GM21381 (cell line): ENCODE measurements at regions not wholly inside any gene's neighbourhood (a gene's known extent, or its start where the extent isn't known, plus 50 kb on each side); places are given as distances from the start of the nearest gene placed in this dataset.

Source experiments
- ATAC-seq: cut with Tn5 transposase; IDR thresholded peaks from one replicate; pipeline ENCODE4 v1.9.1; 2021; ENCODE audit warnings: mild to moderate bottlenecking, moderate library complexity; ENCODE audit not compliant: unreplicated experiment

DNA sequence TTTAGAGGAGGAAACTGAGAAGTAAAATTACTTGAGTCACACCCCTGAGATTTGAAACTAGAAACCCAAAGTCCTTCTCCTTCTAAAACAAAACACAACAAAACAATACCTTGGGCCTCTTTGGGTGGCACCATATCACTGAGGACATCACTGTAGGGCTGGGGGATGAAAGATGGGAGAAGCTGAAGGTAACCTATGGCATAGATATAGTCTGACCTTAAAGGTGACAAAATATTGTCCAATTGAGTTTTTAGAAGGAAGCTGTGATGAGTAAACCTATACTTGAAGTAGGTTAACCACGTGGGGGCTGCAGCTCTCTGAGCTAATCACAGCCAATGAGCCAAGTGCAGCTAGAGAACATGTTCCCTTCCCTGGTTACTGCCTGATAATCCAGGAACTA lies 167.4 kb upstream of the CD180 start:
- no peak for ATAC-seq

DNA sequence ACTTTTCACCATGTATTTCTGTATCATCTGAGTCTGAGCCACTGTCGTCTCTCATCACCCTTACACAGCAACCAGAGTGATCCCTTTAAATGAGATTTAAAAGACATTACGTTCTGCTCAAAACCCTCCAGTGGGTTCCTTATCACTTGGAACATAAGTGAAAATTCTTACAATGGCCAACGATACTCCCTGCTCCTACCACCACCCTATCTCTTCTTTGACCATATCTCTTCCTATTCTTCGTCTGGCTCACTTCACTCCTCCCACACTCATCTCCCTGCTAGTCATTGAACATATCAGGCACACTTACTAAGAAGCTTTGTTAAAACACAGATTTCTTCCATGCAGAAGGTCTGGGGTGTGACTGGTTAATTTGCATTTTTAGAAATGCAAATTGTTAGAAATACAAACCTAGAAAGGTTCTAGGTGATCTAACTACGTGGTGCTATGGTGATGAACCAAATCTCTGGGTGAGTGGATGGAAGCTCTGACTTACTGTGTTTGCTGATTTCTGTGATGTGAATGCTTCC lies 166.6 kb upstream of the CD180 start:
- no peak for ATAC-seq

DNA sequence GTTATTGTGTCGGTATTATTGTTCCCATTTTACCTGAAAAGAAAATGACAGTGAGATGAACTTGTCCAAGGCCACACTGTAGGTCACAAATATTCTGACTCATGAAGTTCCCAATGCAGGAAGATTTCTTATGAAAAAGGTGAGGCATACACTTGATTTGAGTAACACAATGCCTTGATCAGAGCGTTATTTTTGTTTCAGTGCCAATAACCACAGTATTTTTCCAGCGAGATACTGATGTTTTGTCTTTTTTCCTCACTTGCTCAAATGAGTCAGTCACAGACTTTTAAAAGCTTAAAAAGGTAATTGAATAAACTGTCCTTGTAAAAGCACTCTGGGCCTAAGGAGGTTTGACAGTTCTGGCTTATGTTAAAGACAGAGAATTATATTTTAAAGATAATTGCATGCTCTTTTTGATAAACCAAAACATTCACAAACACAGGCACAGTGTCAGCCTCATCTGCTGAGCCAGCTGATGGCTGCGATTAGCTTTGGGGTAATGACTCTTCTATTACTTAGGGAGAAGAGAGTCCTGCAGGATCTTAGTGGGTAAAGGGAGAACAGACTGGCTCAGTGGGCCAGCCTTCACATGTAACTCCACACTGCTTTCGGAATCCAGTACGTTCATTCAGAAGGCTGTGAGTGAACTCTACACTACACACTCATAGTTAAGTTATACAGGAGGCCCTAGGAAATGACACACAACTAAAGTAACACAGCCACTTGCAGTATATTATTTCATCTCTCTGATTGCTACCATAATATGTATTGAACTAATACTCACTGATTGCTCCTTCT lies 165.5 kb upstream of the CD180 start:
- no peak for ATAC-seq

DNA sequence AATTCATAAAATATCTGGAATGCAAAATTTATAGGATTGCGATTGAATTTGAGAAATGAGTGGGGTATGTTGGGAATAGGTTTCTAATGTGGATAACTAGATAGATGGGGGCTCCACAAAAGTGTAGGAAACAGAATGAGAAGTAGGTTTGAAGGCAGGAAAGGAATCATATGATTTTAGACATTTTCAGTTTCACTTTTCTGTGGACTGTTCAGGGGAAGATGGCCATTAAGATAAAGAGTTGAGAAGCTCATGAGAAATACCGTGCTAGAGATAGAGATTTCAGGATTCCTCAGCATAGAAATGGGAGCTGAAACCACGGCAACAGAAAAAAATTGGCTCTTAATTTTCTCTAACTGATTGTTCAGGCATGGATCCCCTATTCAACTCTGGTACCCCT lies 163.4 kb upstream of the CD180 start:
- ATAC-seq = no peak

DNA sequence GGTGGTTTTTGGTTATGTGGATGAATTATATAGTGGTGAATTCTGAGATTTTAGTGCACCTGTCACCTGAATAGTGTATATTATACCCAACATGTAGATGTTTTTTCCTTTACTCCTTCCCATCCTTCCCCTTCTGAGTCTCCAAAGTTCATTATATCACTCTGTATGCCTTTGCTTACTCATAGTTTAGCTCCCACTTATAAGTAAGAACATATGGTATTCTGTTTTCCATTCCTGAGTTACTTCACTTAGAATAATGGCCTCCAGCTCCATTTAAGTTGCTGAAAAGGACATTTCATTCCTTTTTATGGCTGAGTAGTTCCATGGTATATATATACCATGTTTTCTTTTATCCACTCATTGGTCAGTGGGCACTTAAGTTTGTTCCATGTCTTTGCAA lies 161.6 kb upstream of the CD180 start:
- ATAC-seq = no peak

DNA sequence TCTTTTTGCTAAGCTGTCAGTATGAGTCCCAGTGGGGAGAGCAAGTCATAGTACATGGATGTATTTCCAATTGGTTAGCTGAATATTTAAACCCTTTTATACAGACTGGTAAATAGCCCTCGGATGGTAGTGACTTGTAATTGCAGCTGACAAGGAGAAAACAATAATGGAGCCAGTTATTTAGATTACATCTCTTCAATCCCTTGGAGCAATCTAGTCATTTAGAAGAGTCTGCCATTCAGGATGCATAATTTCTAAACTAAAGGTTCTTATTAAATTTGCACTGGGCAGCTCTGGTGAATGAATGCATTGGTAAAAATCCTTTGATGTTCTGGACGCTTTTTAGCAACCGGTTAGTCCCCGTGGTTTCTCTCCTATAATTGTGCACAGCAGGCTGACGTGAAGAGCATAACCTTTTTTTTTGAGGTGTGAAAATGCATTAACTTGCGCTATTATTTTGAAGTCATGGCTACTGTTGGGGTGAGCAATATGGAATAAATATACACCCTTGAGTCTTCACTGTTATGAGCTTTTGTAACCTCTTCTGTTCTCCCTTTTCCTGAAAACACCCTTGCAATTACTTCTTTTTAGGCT lies 158.6 kb upstream of the CD180 start:
- ATAC-seq = no peak

DNA sequence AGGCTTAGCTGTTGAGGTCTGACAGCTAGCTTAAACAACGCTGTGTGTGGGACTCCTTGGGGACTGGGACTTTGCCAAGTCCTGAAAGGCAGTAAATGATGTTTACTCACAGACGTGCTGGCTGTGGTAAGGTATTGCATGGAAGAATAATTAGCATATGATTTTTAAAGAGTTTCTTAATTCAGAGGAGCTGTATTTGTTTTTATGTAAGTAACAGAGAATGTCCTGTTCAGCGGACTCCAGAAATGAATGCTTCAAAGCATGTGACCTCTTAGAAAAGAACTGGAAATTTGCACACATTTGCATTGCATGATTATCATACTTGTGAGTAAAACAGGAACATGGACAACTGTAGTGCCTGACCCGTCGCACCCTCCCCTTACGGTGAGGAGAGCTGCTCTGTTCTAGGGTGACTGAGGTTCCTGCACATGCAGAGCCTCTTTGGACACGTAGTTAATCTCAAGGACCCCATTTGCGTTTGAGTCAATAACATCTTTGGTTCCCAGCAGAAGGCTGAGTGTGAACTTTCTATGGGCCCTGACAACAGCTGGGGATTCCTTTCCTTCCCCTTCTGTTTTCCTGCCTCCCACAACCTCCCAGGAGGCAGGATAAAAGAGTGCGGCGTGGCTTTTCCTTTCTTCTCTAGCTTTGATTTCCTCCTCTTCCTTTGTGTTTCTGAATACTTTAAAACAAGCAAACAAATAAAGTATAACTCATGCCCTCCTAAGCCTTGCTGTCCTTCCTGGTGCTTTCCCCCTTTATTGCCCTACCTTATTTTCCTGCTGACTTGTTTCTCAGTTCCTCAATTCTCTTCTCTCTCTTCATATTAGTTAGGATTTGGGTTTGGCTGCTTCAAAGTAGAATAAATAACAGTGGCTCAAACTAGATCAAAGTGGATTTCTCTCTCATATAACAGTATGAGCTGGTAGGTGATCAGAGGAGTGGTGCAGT lies 157.2 kb upstream of the CD180 start:
- no peak for ATAC-seq

DNA sequence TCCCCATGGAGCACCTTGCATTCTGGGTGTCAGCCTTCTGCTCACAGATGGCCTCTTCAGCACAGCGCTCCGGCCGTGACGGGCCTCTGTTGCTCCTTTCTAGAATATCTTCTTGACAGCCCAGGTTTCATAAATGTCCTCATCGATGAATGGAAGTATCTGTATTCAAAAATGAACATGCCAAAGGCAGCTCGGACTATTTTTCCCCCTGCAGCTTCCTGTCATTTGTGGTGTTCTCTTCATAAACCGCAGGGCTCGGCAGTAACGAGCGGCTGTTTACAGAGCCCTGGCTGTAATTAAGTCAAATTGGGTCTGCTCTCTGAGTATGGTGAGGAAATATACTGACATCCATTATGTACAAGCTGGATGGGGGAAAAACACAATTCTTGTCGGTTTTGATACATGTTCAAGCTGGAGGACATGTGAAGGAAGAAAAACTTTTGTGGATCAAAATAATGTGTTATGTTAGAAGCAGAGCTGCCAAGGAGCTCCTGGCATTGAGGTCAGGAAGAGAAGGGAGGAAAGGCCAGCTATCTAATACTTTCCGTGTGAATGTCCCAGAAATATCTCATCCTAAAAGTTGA lies 154.1 kb upstream of the CD180 start:
- no peak for ATAC-seq

DNA sequence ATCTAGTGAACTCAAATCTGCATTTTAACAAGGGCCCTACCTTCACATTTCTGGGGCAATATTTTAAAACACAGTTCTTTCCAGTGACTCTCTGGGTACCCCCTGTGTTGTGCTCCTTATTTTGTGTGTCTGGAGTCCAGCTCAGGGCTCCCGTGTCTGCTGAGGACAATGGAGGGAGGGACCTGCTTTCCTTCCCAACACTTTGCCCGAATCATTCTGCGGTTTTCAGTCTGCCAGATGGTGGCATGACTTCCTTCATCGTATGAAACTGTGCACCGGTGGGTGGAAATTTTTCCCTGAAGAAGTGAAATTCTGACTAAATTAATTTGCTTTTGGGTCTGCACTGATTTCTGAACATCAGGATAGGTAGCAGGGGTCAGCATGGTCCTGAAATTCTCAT lies 153.6 kb upstream of the CD180 start:
- no peak for ATAC-seq

DNA sequence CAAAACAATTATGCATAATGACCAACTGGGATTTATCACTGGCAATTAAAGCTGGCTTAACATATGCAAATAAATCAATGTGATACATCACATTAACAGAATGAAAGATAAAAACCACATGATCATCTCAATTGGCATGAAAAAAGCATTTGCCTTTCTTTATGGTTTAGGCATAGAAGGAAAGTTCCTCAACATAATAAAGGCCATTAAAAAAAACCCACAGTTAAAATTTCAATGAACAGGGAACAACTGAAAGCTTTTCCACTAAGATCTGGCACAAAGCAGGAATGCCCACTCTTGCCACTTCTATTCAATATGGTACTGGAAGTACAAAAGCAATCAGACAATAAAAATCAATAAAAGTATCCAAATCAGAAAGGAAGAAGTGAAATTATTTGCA lies 151.2 kb upstream of the CD180 start:
- ATAC-seq = no peak

DNA sequence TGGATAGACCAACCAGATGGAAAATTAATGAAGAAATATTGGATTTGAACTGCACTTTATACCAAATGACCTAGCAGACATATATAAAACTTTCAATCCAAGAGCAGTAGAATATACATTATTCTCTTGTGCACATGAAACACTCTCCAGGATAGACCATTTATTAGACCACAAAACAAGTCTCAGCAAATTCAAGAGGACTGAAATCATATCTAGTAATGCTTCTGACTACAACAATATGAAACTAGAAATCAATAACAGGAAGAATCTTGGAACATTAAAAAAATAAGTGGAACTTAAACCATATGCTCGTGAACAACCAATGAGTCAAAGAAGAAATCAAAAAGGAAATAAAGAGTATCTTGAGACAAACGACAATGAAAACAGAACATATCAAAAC lies 150.0 kb upstream of the CD180 start:
- ATAC-seq = no peak

DNA sequence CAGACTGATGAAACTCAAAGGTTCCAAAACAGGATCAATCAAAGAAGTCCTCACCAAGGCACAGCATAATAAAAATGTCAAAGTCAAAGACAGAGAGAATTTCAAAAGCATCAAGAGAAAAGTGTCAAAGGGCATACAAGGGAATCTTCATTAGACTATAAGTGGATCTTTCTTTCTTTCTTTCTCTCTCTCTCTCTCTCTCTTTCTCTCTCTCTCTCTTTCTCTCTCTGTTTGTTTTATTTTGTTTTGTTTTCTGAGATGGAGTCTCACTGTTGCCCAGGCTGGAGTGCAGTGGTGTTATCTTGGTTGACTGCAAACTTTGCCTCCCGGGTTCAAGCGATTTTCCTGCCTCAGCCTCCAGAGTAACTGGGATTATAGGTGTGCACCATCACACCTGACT lies 148.3 kb upstream of the CD180 start:
- ATAC-seq = no peak

DNA sequence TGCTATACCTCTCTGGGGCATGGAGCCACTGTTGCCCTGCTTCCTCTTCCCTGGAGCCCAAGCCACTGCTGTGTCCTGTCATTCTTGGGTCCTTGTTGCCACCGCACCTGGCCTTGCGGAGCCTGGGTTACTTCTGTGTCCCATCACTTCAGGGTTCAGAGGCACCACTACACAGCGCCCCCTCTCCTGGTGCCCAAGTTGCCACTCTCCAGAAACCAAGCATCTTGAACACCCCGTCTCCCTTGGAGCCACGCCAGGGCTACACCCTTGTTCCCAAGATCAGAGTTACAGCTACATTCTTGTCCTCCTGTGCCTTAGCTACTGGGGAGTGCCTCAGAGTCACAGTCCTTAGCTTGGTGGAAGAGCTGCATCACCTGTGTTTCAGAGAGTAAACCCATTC lies 147.2 kb upstream of the CD180 start:
- no peak for ATAC-seq

DNA sequence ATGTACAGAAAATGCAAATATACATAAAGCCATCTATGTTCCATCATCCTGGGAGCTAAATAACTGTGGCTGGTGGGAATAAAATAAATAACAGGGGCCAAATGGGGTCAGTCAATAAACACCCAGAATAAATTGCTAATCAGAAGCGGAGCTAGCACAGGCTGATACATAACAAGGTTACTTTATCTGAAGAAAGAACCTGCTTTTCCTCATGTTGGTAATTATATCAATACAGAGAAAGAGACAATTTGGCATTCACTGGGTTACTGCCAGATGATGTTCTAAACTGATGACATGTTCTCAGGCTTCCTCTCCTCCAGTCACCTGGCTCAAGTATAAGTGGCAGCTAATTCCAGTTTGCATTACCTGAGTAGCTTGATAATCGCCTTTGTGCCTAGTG lies 144.9 kb upstream of the CD180 start:
- ATAC-seq = no peak

DNA sequence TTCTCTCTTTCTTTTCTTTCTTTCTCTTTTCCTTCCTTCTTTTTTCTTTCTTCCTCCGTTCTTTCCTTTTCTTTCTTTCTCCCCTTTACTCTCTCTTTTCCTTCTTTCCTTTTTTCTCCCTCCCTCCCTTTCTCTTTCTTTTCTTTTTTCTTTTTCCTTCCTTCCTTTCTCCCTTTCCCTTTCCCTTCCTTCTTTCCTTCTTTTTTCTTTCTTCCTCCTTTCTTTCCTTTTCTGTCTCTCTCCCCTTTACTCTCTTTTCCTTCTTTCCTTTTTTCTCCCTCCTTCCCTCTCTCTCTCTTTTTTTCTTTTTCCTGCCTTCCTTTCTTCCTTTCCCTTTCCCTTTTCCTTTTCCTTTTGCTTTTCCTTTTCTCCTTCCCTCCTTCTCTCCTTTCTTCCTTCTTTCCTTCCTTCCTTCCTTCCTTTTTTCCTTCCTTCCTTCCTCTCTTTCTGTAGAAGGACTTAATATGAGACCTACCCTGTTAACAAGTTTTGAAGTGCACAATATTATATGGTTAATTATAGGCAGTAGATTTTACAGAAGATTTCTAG lies 142.7 kb upstream of the CD180 start:
- ATAC-seq = no peak

DNA sequence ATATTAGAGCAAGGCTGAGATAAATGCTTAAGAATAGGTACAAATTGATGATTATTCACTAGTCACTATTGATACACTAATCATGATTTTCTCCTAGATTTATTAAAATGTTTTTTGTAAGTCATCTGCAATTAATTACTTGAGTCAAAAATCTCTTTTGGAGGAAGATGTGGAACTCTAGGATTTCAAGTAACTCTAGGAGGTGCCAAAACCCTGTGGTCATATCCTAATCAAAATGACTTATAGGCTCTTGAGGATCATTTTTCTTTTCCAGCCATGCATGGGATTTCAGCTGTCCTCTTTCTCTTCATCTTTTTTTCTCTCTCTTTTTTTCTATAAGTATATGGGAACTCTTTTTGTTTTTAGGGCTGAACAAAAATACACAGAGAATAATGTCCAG lies 141.8 kb upstream of the CD180 start:
- no peak for ATAC-seq

DNA sequence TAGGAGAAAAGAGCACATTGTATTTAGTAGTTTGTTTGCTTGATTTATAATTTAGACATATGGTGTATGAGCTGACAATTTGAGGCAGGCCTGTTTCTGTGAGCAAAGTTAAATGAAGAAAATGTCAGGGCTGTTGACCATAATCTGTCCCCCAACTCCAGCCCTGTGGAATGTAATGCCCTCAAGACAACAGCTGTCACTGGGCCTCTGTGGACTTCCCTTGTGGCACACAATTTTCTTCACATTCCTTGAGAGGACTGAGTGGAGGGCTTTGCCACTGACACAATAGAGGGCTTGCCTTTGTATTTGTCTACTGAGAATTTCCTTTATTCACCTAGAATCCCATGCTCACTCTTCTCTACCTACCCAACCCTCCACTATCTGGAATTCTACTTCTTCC lies 141.2 kb upstream of the CD180 start:
- no peak for ATAC-seq

DNA sequence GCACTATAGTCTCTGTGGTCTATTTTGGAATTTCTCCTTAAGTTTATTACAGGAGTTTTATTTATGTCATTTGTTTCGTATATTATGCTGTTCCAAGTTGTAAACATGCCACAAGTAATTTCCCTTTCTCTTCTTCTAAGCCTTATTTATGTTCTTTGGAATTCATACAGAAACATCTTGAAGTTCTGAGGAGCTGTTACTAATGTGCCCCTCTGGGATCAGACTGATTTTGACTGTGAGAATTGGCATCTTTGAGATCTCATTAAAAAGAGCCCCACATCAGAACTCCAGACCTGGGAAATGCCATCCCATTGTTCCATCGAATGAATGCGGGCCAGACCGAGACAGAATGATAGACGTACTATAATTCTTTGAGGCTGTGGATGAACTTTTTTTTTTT lies 138.8 kb upstream of the CD180 start:
- ATAC-seq = no peak

DNA sequence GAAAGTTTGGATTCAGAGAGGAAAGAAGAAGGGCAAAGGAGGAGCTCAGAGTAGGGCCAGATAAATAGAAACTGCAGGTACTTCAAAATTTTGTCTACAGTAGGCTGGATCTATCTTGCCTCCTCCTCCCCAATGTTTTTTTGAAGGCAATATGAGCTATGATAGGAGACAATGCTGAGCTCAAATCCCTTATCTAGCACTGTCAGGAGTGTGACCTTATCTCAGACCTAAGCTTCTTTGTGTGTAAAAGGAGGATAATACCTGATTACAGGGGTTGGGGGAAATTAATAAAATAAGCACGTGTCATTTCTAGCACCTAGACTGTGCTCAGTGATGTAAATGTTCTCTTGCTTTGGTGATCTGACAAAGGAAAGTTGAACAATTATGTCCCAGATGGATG lies 137.8 kb upstream of the CD180 start:
- no peak for ATAC-seq

DNA sequence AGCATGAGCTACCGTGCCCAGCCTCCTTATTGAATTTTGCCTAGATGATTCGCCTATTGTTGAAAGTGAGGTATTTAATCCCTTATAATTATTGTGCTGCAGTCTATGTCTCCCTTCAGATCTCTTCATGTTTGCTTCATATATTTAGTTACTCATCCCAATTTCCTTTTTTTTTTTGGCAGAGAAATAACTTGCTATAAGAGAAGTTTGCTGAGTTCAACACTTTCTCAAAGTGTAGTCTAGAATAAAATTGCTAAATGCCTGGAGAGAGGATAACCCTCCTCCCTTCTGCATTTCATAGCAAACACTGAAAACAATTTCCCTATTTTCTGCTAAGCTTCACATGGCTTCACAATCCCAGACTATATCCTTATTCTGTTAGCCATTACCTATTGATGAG lies 136.6 kb upstream of the CD180 start:
- no peak for ATAC-seq
